Fibroblast of mammary gland (primary cell): ENCODE measurements at regions not wholly inside any gene's neighbourhood (a gene's known extent, or its start where the extent isn't known, plus 50 kb on each side); places are given as distances from the start of the nearest gene placed in this dataset.
A peak's percentile ranks its signal among the peaks of the same experiment; 100 is the strongest.

ENCODE experiments used
- DNase-seq: peaks from one replicate; pipeline ENCODE4 v3.0.0-alpha.2; 2010; ENCODE audit warnings: low read depth
- H3K4me3 ChIP-seq: 2 replicates; pipeline ENCODE4 v1.5.1; 2011; ENCODE audit warnings: low read depth, mild to moderate bottlenecking, low read length, moderate library complexity; ENCODE audit not compliant: control insufficient read depth
- TF ChIP-seq, protein P1 (sequence below): conservative IDR thresholded peaks from 2 replicates; pipeline ENCODE4 v1.5.1; 2011; ENCODE audit warnings: low read depth, low read length, inconsistent platforms; ENCODE audit not compliant: control insufficient read depth, insufficient read depth

DNA sequence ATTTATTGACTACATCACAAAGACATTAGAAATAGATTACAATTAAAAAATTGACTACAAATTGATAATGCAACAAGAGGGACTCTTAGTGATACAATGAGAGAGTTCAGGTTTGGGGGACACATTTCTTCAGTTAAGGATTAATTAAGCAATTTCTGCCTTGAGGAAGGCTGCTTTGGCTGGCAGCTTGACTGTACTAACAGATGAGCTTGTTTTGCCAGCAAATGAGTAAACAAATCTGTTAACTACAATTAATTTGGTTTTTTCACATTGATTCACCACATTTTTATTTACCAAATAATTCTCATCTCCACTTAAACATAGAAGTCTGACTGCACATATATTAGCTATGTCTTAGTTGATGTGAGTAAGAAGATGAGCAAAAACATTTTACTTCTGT, 183.6 kb upstream of the ZNF385D start:
- DNase-seq = no peak
- TF ChIP-seq, protein P1, sequence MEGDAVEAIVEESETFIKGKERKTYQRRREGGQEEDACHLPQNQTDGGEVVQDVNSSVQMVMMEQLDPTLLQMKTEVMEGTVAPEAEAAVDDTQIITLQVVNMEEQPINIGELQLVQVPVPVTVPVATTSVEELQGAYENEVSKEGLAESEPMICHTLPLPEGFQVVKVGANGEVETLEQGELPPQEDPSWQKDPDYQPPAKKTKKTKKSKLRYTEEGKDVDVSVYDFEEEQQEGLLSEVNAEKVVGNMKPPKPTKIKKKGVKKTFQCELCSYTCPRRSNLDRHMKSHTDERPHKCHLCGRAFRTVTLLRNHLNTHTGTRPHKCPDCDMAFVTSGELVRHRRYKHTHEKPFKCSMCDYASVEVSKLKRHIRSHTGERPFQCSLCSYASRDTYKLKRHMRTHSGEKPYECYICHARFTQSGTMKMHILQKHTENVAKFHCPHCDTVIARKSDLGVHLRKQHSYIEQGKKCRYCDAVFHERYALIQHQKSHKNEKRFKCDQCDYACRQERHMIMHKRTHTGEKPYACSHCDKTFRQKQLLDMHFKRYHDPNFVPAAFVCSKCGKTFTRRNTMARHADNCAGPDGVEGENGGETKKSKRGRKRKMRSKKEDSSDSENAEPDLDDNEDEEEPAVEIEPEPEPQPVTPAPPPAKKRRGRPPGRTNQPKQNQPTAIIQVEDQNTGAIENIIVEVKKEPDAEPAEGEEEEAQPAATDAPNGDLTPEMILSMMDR = no peak

DNA sequence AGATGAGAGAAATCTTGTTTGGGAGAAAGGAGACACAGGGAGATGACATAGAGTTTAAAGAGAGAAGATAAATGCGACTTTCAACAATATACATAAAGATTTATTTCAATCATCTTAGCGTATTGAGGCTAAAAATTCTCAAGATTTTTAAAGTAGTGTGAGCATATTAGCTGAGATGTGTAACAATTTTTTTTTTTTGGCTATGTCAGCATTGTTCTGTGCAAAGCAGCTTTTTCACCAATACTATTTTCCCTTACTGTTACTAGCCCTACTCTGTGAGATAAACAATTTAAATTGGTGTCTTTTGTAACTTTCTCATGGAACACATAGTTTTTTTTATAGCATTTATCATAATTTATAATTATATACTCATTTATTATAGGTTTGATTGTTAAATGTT, 185.2 kb upstream of the ZNF385D start:
- TF ChIP-seq, protein P1 = no peak
- no peak for DNase-seq
- no peak overlapping the region for H3K4me3 ChIP-seq

More for the DNA sequence above, 183.6 kb upstream of the ZNF385D start:
- H3K4me3 ChIP-seq = no peak overlapping the region

DNA sequence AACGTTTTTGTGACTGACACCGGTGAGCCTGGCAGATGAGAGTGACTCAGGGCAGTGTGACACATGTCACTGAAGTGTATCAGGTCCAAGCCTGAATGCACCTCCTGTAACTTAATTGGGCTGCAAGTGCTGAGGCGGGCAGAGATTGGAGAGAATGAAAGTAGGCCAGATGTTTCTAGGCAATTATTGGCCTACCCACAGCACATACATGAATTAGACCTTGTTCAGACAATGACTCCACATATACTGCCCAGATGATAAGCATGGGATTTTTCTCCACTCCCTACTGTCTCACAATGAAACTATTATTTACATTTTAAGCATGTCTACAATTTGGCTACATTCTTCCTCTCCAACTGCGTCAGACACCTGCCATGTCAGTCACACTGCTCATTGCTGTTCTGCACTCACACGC, 187.3 kb upstream of the ZNF385D start:
- DNase-seq = no peak
- TF ChIP-seq, protein P1 = no peak
- H3K4me3 ChIP-seq = no peak overlapping the region

DNA sequence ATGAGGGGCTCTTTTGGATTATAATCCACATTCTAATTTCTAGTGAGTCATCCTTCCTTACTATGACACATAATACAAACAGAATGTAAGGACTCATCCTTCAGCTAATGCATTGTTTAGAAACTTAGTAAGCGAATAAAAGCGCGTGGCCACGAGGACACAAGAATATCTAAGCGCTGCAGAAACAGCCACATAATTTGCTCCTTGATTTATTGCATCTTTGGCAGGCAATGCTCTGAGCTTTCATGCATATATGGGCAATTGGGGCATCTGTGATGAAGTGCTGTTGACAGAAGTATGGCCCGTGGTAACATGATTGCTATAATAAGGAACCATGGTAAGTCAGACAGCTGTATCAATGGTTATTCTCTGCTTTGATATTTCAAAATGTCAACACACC, 191.3 kb upstream of the ZNF385D start:
- TF ChIP-seq, protein P1 = no peak
- DNase-seq = peak; percentile 85
- H3K4me3 ChIP-seq = no peak overlapping the region

DNA sequence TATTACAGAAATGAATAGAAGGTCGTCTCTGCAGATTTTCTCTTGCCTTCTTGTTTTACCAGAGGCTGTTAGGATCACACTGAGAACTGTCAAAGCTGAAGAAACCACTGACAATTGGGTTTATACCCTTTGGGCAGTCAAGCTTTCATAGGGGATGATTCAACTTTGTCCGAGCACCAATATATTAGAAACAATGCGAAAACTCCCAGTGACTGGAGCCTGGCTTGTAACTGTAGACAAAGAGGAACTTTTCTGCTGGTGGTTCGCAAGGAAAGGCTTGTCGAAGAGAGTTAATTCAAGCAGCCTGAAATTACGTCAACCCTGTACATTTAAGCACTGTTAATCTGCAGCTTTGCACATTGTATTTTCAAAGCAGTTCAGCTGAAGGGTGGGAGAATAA, 193.2 kb upstream of the ZNF385D start:
- H3K4me3 ChIP-seq = no peak overlapping the region
- no peak for DNase-seq
- TF ChIP-seq, protein P1 = no peak

DNA sequence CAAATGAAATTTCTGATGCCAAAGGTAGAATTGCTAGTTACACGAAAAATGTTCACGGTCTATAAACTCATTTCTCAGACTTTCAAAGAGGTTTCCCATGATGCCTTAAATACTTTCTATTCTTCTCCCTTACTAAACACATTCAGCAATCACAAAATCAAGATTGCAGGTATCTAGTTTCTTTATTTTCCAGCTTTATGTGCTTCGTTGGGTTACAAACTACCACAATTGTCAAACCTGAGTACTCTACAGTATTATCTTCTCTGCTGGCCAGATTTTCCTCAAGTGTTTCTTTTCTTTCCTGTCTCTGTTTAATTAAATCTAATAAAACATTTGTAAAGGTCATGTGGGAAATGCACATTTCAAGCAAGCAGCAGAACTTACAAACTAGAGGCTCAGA, 201.8 kb upstream of the ZNF385D start:
- no peak overlapping the region for H3K4me3 ChIP-seq
- TF ChIP-seq, protein P1 = no peak
- DNase-seq = no peak

DNA sequence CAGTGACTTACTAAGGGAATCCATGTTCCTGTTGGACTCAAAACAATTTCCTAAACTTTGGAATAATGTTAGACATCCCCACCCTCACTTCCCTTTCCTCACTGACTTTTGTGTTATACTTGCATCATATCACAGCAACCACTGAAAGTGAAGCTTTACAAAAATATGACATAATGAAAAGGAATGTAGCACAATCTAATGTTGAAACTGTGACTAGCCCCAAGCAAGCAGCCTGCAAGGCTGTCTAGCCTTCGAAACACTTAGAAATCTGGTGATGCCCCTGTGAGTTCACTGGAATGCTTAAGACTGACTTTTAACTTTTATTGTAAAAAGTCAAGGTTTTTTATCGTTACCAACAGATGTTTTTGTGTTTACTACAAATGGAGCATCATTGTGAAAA, 203.7 kb upstream of the ZNF385D start:
- TF ChIP-seq, protein P1 = no peak
- H3K4me3 ChIP-seq = no peak overlapping the region
- peak; percentile 58 for DNase-seq
